Endodermal cell (in vitro differentiated cells): ENCODE measurements at regions not wholly inside any gene's neighbourhood (a gene's known extent, or its start where the extent isn't known, plus 50 kb on each side); places are given as distances from the start of the nearest gene placed in this dataset.

ENCODE experiments used
- DNase-seq: peaks from one replicate; pipeline ENCODE4 v3.0.0-alpha.2; 2017
- H3K27ac ChIP-seq: 2 replicates; pipeline ENCODE4 v1.5.1; 2013; ENCODE audit warnings: mild to moderate bottlenecking, low read depth, low read length, moderate library complexity
- H3K27me3 ChIP-seq: 2 replicates; pipeline ENCODE4 v1.6.1; 2013; ENCODE audit warnings: mild to moderate bottlenecking, low read length, moderate library complexity; ENCODE audit not compliant: insufficient read depth, control insufficient read depth, poor library complexity, severe bottlenecking
- H3K36me3 ChIP-seq: 2 replicates; pipeline ENCODE4 v1.7.0; 2013; ENCODE audit warnings: mild to moderate bottlenecking, low read length, moderate library complexity; ENCODE audit not compliant: control insufficient read depth, insufficient read depth
- H3K4me1 ChIP-seq: one replicate; pipeline ENCODE4 v1.7.0; 2013; ENCODE audit warnings: low read length; ENCODE audit not compliant: control insufficient read depth, insufficient read depth
- H3K4me3 ChIP-seq: 2 replicates; pipeline ENCODE4 v1.5.1; 2013; ENCODE audit warnings: mild to moderate bottlenecking, low read length, moderate library complexity
- H3K9ac ChIP-seq: 2 replicates; pipeline ENCODE4 v1.6.1; 2013; ENCODE audit warnings: mild to moderate bottlenecking, low read length, moderate library complexity; ENCODE audit not compliant: poor library complexity, severe bottlenecking; ENCODE audit errors: extremely low read depth
- H3K9me3 ChIP-seq: 2 replicates; pipeline ENCODE4 v1.6.1; 2013; ENCODE audit warnings: mild to moderate bottlenecking, low read length, moderate library complexity; ENCODE audit not compliant: control insufficient read depth
- H3K27ac Mint-ChIP-seq: 2 replicates; pipeline ENCODE4 v1.8.0; 2020; ENCODE audit warnings: mixed read lengths
- H3K27me3 Mint-ChIP-seq: 2 replicates; pipeline ENCODE4 v1.8.0; 2021; ENCODE audit warnings: mild to moderate bottlenecking, mixed read lengths; ENCODE audit not compliant: insufficient read depth
- H3K36me3 Mint-ChIP-seq: 2 replicates; pipeline ENCODE4 v1.8.0; 2020; ENCODE audit warnings: low read depth, mixed read lengths
- H3K4me1 Mint-ChIP-seq: 2 replicates; pipeline ENCODE4 v1.8.0; 2020; ENCODE audit warnings: mixed read lengths
- H3K4me3 Mint-ChIP-seq: 2 replicates; pipeline ENCODE4 v1.8.0; 2020; ENCODE audit warnings: mild to moderate bottlenecking, moderate library complexity, mixed read lengths
- H3K9me3 Mint-ChIP-seq: 2 replicates; pipeline ENCODE4 v1.8.0; 2020; ENCODE audit warnings: mild to moderate bottlenecking, mixed read lengths
- WGBS, 2 experiments: methylation state at CpG; one replicate each; pipeline versions ENCODE4 v1.1.5 to v1.1.7; 2013; ENCODE audit warnings: missing lambda C conversion rate in 2 of 2, mixed read lengths in 1 of 2; ENCODE audit not compliant: insufficient coverage in 1 of 2, insufficient read length in 1 of 2; 5-methylcytosine and 5-hydroxymethylcytosine counted together
- TF ChIP-seq, protein P1 (sequence below): fragments of 200-600 bp; sonication (generic); conservative IDR thresholded peaks from 2 replicates; pipeline ENCODE4 v1.5.0; 2021; ENCODE audit warnings: antibody characterized with exemption, mild to moderate bottlenecking

DNA sequence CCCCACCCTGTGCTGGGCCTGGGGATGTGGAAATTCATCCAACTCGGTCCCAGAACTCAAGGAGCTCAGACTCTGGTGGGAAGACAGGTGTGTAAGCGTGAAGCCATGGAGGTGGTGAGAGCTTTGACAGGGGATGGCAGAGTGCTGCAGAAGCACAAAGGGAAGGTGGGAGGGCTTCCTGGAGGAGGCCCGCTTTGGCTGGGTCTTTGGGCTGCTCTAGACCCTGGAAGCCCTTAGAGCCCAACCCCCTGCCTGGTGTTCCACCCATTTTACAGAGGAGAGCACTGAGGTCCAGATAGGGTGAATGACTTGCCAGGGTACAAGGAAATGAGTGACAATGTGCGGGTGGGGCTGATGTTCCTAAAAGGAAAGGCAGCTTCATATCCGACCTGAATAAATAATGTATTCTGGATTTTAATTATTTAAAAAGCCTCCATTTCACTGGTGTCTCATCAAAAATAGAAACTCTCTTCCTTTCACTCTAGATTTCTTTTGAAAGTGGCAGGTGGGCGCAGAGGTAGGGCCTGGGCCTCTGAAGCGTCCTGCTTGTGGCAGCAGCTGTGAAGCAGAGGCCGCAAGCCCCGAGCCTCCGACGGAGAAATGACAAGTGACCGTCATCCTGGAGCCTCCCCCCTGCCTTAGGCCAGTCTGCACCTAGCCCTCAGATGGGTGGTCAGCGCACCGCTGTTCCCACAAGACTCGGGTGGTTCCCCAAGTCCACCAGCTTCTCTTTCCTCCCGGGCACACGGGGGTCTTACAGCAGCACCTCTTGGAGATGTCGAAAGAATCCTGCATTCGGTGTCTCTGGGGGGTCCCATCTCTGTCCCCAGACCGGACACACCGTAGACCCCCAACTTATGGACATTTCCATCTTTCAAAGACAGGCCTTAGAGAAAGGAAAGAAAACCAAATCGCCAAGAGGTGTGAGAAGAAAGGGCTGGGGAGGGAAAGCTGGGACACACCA lies 71.0 kb upstream of the TAF1B start:
- H3K27me3 ChIP-seq, result no peaks in the 10 kb centered on the region
- no peak overlapping the region for H3K9ac ChIP-seq
- Mint-ChIP-seq H3K36me3 (no peaks in the 10 kb centered on the region), H3K4me3 (no peak overlapping the region), H3K4me1 (peaks cover 21% of the 10 kb centered on the region), H3K9me3 (no peaks in the 10 kb centered on the region), H3K27ac (no peak overlapping the region), H3K27me3 (no peaks in the 10 kb centered on the region)
- TF ChIP-seq, protein P1, sequence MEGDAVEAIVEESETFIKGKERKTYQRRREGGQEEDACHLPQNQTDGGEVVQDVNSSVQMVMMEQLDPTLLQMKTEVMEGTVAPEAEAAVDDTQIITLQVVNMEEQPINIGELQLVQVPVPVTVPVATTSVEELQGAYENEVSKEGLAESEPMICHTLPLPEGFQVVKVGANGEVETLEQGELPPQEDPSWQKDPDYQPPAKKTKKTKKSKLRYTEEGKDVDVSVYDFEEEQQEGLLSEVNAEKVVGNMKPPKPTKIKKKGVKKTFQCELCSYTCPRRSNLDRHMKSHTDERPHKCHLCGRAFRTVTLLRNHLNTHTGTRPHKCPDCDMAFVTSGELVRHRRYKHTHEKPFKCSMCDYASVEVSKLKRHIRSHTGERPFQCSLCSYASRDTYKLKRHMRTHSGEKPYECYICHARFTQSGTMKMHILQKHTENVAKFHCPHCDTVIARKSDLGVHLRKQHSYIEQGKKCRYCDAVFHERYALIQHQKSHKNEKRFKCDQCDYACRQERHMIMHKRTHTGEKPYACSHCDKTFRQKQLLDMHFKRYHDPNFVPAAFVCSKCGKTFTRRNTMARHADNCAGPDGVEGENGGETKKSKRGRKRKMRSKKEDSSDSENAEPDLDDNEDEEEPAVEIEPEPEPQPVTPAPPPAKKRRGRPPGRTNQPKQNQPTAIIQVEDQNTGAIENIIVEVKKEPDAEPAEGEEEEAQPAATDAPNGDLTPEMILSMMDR, result no peak
- no peaks in the 10 kb centered on the region for H3K36me3 ChIP-seq
- no peak overlapping the region for H3K27ac ChIP-seq
- no peak for DNase-seq
- peaks cover 3% of the 10 kb centered on the region for H3K4me1 ChIP-seq
- H3K9me3 ChIP-seq, result no peaks in the 10 kb centered on the region
- H3K4me3 ChIP-seq, result no peak overlapping the region
- 90 to 93% methylated on average over 11 to 22 of the region's 22 CpGs for WGBS, 2 experiments

DNA sequence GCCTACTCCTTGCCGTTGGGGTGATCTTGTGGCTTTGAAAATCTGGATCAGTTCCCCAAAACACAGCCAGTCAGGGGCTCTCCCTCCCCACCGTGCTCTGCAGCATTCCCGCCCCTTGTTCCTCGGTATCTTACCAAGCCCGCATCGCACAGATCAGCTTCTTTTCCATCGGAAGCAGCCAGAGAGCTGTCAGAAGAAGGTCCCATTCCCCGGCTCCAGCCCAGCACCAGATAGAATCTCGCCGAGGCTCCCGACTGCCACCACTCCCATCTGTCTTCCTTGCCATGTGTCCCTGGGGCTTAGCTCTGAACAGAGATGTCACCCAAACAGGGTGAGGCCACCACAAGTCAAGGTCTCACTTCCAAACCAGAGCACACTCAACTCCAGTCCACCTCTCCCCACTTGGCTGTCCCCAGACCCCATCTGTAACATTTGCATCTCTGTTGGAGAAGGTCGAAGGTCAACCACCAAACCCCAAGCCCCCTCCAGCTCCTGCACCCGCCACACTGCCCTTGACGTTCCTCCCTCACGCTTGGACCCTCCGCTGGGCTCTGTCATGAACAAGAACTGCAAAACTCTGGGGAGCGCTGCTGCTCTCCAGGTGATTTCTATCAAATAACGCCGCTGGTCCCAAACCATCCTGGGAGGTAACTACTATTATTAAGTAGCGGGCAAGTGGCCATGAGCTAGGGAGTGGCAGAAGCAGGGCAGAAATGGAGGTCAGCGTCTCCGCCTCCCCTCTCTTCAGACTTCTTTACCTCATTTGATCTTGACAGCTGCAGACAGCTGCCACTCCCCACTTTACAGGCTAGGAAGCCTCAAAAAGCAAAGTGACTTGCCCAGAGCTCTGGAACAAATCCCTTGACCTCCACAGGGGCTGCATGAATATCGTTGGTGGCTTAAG lies 70.0 kb upstream of the TAF1B start:
- Histone ChIP-seq H3K4me3 (no peak overlapping the region), H3K36me3 (no peaks in the 10 kb centered on the region), H3K9ac (no peak overlapping the region), H3K27me3 (no peaks in the 10 kb centered on the region), H3K9me3 (no peaks in the 10 kb centered on the region), H3K27ac (no peak overlapping the region), H3K4me1 (peaks cover 2% of the 10 kb centered on the region)
- Mint-ChIP-seq H3K36me3 (no peaks in the 10 kb centered on the region), H3K4me3 (no peak overlapping the region), H3K27me3 (no peaks in the 10 kb centered on the region), H3K9me3 (no peaks in the 10 kb centered on the region), H3K4me1 (peaks cover 16% of the 10 kb centered on the region), H3K27ac (no peak overlapping the region)
- no peak for DNase-seq
- 85 to 89% methylated on average over 21 to 23 of the region's 23 CpGs for WGBS, 2 experiments
- TF ChIP-seq, protein P1, result no peak

DNA sequence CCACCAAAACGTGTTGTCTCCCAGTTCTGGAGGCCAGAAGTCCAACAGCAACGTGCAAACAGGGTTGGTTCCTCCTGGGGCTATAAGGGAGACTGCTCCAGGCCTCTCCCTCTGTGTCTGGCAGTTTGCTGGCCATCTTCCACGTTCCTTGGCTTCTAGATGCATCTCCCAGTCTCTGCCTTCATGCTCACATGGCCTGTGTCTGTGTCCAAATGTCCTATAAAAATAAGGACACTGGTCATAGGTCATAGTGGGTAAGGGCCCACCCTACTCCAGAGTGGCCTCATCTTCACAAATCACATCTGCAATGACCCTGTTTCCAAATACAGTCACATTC lies 69.4 kb upstream of the TAF1B start:
- Histone ChIP-seq H3K27ac (no peak overlapping the region), H3K27me3 (no peaks in the 10 kb centered on the region), H3K4me1 (no peaks in the 10 kb centered on the region), H3K4me3 (no peak overlapping the region), H3K36me3 (no peaks in the 10 kb centered on the region), H3K9ac (no peak overlapping the region), H3K9me3 (no peaks in the 10 kb centered on the region)
- Mint-ChIP-seq H3K27ac (no peak overlapping the region), H3K36me3 (no peaks in the 10 kb centered on the region), H3K4me1 (peaks cover 17% of the 10 kb centered on the region), H3K9me3 (no peaks in the 10 kb centered on the region), H3K27me3 (no peaks in the 10 kb centered on the region), H3K4me3 (no peak overlapping the region)
- DNase-seq, result no peak
- 77 to 83% methylated on average over 3 of the region's 3 CpGs for WGBS, 2 experiments
- TF ChIP-seq, protein P1, result no peak
